ENCODE measurements at regions not wholly inside any gene's neighbourhood (a gene's known extent, or its start where the extent isn't known, plus 50 kb on each side); places are given as distances from the start of the nearest gene placed in this dataset.

- no peak for DNase-seq (ENCODE audit: extremely low read depth in 1 of 11, low read depth in 9 of 11, low spot score in 4 of 11)
Observed at GRCh38 chr1:200328379-200328778, 81.5 kb downstream of the ZNF281 start.

DNA sequence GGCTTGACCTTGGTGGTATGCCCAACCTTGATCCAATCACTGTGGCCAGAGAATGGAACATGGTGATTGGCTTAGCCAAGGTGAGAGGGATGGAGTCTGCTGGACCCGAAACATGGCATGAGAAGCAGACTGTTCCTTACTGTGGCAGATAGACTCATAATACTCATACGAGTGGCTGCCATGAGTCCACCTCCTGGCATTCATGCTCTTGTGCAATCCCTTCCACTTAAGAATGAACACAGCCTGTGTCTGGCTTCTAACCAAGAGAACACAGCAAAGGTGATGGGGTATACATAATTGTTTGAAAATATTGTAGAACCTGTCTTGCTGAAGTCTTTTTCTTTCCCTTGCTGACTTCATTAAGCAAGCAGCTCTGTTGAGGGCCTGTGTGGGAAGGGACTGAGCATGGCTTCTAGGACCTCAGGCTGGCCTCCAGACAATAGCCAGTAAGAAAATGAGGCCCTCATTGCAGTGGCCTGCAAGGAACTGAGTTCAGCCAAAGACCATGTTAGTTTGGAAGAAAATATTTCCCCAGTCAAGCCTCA lies 85.9 kb downstream of the ZNF281 start:
- DNase-seq (ENCODE audit: extremely low read depth in 1 of 11, low read depth in 9 of 11, low spot score in 4 of 11): no peak

- DNase-seq (ENCODE audit: extremely low read depth in 1 of 11, low read depth in 9 of 11, low spot score in 4 of 11): no peak
Observed at GRCh38 chr1:200319148-200319547, 90.7 kb downstream of the ZNF281 start.

GRCh38 chr1:200317236-200317635 lies 92.6 kb downstream of the ZNF281 start:
- DNase-seq (ENCODE audit: extremely low read depth in 1 of 11, low read depth in 9 of 11, low spot score in 4 of 11): no peak

DNA sequence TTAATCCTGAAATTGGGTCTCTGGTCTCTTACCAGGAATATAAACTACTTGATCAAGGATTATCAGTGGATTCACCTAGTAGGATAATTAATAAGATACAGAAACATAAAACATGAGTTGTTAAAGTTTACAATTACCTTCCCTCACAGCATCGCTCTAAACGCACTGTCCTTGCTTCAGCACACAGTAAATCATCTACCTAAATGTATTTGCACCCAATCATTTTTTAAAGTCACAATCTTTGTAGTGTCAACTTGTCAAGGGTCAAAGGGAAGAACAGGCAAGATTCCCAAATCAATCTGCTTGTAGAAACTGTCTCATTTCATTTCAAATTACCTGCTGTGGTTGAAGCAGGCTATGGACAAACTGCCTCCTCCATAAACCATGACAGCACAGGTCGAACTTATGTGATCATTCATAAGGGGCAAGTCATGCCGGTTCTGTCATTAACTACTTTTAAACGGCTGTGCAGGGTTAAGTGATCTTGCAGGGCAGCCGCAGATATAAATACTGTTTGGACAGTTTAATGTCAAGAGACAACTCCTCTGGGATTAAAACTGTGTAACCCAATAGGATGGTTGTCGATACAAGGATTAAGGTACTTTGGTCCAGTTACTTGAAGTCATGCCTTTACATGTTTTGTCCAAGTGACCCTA lies 93.6 kb downstream of the ZNF281 start:
- DNase-seq (ENCODE audit: extremely low read depth in 1 of 11, low read depth in 9 of 11, low spot score in 4 of 11): peak in 1 of 11 donors; percentile 32

DNA sequence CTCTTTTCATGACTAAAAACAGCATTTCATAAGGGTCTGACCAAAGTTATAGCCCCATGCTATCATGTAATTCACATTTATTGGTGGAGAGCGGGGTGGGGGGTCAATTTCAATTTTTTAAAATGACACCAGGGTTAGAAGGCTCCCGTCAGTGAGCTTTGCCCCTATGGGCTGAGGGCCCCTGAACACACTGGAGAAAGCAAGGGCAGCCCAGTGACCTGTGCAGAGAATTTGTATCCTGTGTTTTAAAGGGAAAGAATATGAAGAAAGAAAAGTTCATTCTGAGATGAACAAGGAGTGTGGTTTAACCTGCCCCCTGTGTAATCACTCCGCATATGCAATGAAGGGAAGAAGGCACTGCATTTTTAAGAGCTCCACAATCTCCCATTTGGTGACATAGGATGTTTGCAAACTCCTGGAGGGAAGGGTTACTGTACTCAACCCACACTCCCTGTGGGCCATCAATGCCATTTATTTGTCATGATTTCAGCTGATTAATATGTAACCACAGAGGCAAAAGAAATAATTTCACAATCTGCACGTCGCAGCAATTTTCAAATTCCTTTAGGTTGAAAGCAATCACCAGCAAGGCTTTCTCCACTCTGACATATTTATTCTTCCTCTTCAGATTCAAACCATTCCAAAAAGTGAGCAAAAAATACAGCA lies 95.6 kb downstream of the ZNF281 start:
- no peak for DNase-seq (ENCODE audit: extremely low read depth in 1 of 11, low read depth in 9 of 11, low spot score in 4 of 11)

DNA sequence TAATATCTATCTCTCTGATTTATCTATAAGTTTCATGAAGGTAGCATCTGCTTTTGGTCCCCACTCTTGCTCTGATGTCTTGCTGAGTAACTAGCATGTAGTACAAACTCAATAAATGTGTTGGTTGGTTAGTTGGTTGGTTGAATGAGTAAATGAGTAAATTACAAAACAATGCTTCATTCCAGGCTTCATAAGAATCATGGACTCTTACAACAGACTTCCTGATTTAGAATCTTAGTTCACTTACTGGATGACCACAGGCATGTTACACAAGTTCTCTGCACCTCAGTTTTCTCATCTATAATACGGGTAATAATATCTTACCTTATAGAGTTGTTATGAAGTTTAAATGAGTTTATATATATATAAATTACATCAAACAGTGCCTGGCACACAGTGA lies 98.6 kb downstream of the ZNF281 start:
- DNase-seq (ENCODE audit: extremely low read depth in 1 of 11, low read depth in 9 of 11, low spot score in 4 of 11): no peak

DNA sequence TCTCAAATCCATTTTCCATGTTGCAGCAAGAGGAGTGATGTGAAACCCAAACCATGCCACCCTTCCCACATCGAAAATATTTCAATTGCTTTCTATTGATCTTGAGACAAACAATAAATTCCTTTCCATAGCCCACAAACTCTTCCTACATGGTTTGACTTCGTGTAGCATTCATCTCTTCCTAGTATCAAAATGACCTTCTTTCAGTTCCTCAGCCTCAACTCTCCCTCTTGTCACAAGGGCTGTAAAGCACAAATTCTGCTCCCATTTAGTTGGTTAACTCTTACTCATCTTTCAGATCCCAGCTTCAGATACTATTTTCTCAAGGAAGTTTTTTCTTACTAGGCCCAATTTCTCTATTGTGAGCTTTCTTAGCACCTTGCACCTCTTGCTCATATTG lies 99.0 kb downstream of the ZNF281 start:
- DNase-seq (ENCODE audit: extremely low read depth in 1 of 11, low read depth in 9 of 11, low spot score in 4 of 11): no peak

GRCh38 chr1:200307755-200308066 lies 102.1 kb downstream of the ZNF281 start:
- DNase-seq (ENCODE audit: extremely low read depth in 1 of 11, low read depth in 9 of 11, low spot score in 4 of 11): no peak

DNA sequence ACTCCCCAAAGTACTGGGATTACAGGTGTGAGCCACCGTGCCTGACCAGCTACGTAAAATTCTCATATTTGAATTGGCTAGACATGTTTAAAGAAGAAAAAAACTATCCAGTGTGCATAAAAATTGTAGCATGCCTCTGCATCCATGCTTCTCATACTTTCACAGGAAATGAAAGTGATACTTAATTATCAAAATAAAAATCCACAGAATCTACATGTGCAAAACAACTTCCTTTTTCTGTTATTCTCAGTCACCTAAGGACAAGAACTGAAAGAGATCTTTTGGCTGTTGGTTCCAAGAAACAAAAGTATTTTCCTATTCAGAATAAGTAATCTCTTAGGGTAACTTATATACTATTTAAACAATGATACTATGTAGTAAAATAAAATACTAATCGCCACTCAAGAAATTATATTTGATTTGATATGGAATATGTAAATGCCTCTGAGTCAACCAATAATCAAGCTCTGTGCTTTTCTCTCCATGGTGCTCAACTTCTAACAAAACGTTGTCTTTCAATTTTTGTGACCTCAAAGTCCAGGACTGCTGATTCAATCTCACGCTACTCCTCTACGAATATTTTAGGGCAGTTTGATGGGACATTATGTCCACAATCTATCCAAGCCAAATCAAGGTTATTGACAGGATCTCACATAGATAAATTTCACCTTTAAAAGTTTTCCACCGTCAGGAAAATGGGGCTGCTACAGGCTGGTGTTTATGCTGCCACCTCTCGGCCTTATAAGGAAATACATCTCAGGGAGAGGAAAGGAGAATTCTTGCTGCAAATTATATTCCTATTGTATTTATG lies 102.7 kb downstream of the ZNF281 start:
- DNase-seq (ENCODE audit: extremely low read depth in 1 of 11, low read depth in 9 of 11, low spot score in 4 of 11): peak in 1 of 11 donors; percentile 14

GRCh38 chr1:200305806-200306205 lies 104.0 kb downstream of the ZNF281 start:
- no peak for DNase-seq (ENCODE audit: extremely low read depth in 1 of 11, low read depth in 9 of 11, low spot score in 4 of 11)

GRCh38 chr1:200304171-200304570 lies 105.7 kb downstream of the ZNF281 start:
- DNase-seq (ENCODE audit: extremely low read depth in 1 of 11, low read depth in 9 of 11, low spot score in 4 of 11): no peak

DNA sequence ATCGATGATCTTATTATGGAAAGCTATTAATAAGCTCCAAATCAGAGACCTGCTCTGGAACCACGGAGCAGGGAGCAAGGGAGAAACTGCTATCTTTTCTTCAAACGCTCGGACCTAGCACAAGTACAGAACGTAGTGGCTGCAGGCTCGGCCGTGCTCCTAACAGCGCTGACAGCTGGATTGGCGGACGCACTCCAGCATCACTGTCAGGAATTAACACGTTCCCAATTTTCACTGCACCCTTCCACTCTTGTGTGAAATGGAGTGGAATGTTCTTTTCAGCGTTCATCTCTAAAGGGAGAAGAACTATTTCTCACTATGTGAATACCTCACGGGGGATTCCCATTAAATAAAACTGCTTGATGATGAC lies 106.9 kb downstream of the ZNF281 start:
- no peak for DNase-seq (ENCODE audit: extremely low read depth in 1 of 11, low read depth in 9 of 11, low spot score in 4 of 11)

GRCh38 chr1:200302192-200302920 lies 107.5 kb downstream of the ZNF281 start:
- DNase-seq (ENCODE audit: extremely low read depth in 1 of 11, low read depth in 9 of 11, low spot score in 4 of 11): peak in 2 of 11 donors; percentile 9 to 12

DNA sequence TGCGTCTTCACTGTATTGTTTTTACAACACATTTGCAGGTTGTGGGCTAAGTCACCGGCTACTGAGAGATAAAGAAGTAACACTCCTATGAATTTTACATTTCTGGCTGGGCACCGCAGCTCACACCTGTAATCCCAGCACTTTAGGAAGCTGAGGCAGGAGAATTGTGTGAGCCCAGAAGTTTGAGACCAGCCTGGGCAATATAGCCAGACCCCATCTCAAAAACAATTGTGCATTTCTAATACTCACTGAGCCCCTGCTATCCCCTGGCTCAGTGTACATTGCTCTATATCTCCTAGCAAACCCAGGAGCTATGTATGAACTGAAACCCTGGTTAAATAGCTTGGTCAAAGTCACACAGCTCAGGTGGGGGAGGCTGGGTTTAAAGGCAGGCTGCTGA lies 108.7 kb downstream of the ZNF281 start:
- DNase-seq (ENCODE audit: extremely low read depth in 1 of 11, low read depth in 9 of 11, low spot score in 4 of 11): no peak

DNA sequence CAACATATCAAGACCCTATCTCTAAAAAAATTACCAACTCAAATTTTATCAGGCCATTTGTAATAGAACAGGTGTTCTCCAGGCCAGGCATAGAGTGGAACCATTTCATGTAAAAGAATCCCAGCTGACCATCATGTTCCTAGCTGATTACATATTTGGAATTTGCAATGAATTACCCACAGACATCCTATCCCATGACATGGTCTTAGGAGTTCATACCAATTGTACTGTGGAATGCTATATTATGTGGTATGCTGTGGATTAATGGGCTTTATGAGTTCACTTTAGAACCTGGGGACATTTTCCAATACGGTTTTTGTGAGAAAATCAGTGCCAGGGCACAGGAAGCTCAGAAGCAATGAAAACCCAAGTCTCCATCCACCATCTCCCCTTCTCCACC lies 110.3 kb downstream of the ZNF281 start:
- DNase-seq (ENCODE audit: extremely low read depth in 1 of 11, low read depth in 9 of 11, low spot score in 4 of 11): no peak

DNA sequence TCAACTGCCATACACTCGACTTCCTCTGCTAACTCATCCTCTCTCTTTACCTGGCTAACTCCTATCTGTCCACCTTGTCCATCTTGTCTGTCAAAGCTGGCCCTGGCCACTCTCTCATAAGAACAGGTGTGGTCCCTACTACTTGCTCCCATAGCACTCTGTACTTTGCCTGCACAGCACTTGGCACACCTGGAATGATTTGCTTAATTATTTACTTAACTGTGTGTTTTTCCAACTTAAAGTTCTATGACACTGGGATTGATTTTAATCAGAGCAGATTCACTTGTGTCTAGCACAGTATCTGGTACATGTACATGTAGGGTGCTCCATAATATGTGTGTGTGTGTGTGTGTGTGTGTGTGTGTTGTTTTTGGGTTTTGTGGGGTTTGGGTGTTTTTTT lies 111.6 kb downstream of the ZNF281 start:
- no peak for DNase-seq (ENCODE audit: extremely low read depth in 1 of 11, low read depth in 9 of 11, low spot score in 4 of 11)

- no peak for DNase-seq (ENCODE audit: extremely low read depth in 1 of 11, low read depth in 9 of 11, low spot score in 4 of 11)
Observed at GRCh38 chr1:200296091-200296661, 113.7 kb downstream of the ZNF281 start.

DNA sequence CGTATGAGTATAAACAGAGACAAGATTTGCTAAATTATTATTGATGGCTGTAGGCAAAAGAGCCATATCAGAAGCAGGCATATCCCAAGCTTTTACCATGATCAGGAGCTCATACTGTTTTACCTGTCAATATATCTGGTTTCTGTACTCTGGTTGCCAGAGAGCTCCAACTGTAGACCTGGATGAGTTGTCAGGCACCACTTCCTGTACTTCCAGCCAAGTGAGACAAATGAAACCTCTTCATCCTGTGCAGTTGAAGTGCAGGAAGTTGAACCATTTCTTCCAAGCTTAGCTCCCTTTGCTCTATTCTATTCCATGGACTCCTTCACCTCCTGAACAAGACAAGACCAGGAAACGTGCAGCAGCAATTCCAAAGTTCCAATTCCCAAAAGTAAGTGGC lies 115.6 kb downstream of the ZNF281 start:
- DNase-seq (ENCODE audit: extremely low read depth in 1 of 11, low read depth in 9 of 11, low spot score in 4 of 11): no peak

Measured in renal cortex interstitium (tissue), 11 donors.